Gastroesophageal sphincter (tissue), 4 donors: ENCODE measurements at regions not wholly inside any gene's neighbourhood (a gene's known extent, or its start where the extent isn't known, plus 50 kb on each side); places are given as distances from the start of the nearest gene placed in this dataset.

Experiments used
- ATAC-seq: fragments of 150-250 bp; one replicate; pipeline ENCODE4 v1.9.1; 2016; ENCODE audit warnings: mild to moderate bottlenecking, moderate library complexity
- H3K27ac ChIP-seq, 4 donors: fragments of 200-600 bp; sonication (generic) in 3 of 4; 1 replicate in 3 of 4; 2 replicates in 1 of 4; pipeline ENCODE4 v1.5.1; 2016 to 2019
- H3K27me3 ChIP-seq: fragments of 200-600 bp; sonication (generic); one replicate; pipeline ENCODE4 v1.5.1; 2019
- H3K36me3 ChIP-seq, 2 donors: fragments of 200-600 bp; sonication (generic); one replicate each; pipeline ENCODE4 v1.5.1; 2019; ENCODE audit warnings: control low read depth in 1 of 2
- H3K4me1 ChIP-seq, 3 donors: fragments of 200-600 bp; sonication (generic); 1 replicate in 2 of 3; 2 replicates in 1 of 3; pipeline ENCODE4 v1.5.1; 2016 to 2019; ENCODE audit warnings: control low read depth in 2 of 3
- H3K4me3 ChIP-seq, 2 donors: fragments of 200-600 bp; sonication (generic); one replicate each; pipeline ENCODE4 v1.5.1; 2019; ENCODE audit warnings: mild to moderate bottlenecking in 1 of 2, moderate library complexity in 1 of 2
- H3K9me3 ChIP-seq, 3 donors: fragments of 200-600 bp; sonication (generic); one replicate each; pipeline ENCODE4 v1.5.1; 2017 to 2019; ENCODE audit warnings: control low read depth in 2 of 3
- EP300 ChIP-seq: sonication (generic); formaldehyde crosslinking; IDR thresholded peaks from one replicate; pipeline ENCODE4 v1.6.1; 2017; ENCODE audit warnings: antibody characterized with exemption, mild to moderate bottlenecking
- POLR2A ChIP-seq, 2 donors: fragments of 450-650 bp; IDR thresholded peaks; one replicate each; pipeline ENCODE4 v1.6.1; 2017; ENCODE audit warnings: antibody characterized with exemption in 2 of 2, mild to moderate bottlenecking in 2 of 2, moderate library complexity in 1 of 2
- POLR2AphosphoS5 ChIP-seq: sonication (generic); formaldehyde crosslinking; IDR thresholded peaks from one replicate; pipeline ENCODE4 v1.6.1; 2017; ENCODE audit warnings: antibody characterized with exemption
- WGBS, 2 donors: methylation state at CpG; one replicate each; pipeline ENCODE4 v1.1.5; 2018; ENCODE audit warnings: low coverage in 1 of 2; 5-methylcytosine and 5-hydroxymethylcytosine counted together
- TF ChIP-seq, protein P1 (sequence below), 4 experiments: fragments of 200-600 bp in 2 of 4; fragments of 450-650 bp in 2 of 4; sonication (generic) in 1 of 4; IDR thresholded peaks; one replicate each; pipeline ENCODE4 v1.5.1; 2017 to 2019; ENCODE audit warnings: antibody characterized with exemption in 4 of 4, mild to moderate bottlenecking in 2 of 4, moderate library complexity in 2 of 4

DNA sequence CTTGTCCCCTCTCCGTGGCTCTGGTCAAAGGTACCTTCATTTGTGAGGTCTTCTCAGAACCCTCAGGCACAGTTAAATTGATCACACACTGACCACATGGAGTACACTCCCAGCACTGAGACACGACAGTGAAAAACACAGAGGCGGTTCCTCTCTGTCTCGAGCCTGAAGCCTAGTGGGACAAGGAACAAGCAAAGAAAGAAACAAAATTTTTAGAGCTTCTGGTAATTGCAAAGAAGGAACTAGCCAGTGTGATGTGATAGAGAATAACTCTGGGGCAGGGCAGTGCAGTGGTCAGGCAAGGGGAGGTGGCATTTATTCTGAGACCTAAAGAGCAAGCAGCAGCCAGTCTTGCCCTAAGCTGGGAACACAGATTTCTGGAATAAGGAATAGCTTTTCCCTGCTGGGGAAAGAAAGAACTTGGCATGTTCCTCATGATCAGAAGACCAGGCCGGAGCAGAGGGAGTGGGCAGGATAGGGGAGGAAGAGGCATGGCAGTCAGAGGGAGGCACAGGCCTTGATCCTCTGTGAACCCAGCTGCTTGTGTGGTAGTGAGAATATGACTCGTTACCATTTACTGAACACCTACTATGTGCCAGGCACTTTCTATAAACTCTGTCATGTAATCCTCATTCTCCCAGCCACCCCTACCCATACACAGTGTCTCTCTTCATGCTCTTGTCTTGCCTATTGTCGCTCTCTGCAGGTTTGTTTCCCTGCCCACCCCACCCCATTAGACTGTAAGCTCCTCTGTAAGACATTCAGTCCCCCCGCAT is 262.3 kb upstream of the HES1 start:
- WGBS, 2 donors: 71 to 92% methylated on average over 4 to 6 of the region's 8 CpGs
- H3K4me3 ChIP-seq: no peak overlapping the region
- no peaks in the 10 kb centered on the region for H3K4me1 ChIP-seq
- H3K36me3 ChIP-seq: no peaks in the 10 kb centered on the region
- TF ChIP-seq POLR2AphosphoS5 (no peak), POLR2A (IDR thresholded peaks at IDR 0.05) (no peak), EP300 (no peak)
- TF ChIP-seq, protein P1, sequence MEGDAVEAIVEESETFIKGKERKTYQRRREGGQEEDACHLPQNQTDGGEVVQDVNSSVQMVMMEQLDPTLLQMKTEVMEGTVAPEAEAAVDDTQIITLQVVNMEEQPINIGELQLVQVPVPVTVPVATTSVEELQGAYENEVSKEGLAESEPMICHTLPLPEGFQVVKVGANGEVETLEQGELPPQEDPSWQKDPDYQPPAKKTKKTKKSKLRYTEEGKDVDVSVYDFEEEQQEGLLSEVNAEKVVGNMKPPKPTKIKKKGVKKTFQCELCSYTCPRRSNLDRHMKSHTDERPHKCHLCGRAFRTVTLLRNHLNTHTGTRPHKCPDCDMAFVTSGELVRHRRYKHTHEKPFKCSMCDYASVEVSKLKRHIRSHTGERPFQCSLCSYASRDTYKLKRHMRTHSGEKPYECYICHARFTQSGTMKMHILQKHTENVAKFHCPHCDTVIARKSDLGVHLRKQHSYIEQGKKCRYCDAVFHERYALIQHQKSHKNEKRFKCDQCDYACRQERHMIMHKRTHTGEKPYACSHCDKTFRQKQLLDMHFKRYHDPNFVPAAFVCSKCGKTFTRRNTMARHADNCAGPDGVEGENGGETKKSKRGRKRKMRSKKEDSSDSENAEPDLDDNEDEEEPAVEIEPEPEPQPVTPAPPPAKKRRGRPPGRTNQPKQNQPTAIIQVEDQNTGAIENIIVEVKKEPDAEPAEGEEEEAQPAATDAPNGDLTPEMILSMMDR (IDR thresholded peaks at IDR 0.05): no peak
- ATAC-seq: no peak
- no peak overlapping the region for H3K27ac ChIP-seq
- peaks cover 14% of the 10 kb centered on the region for H3K27me3 ChIP-seq
- no peaks in the 10 kb centered on the region for H3K9me3 ChIP-seq

DNA sequence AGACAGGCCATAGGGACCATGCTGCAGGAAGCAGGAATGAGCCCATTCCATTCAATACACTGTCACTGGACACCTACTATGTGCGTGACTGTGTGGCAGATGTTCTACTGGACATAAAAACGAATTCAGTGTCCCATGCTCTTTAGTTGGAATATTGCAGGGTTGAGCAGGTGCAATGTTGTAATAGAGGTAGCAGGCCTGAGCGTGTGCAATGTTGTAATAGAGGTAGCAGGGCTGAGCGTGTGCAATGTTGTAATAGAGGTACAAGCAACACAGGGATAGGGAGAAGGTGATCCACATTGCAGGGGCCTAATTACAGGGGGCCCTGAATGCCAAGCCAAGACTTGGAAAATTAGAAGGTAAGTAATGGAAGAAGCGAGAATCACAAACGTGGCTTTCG is 261.4 kb upstream of the HES1 start:
- Histone ChIP-seq H3K36me3 (no peaks in the 10 kb centered on the region), H3K27me3 (peaks cover 10% of the 10 kb centered on the region), H3K4me1 (no peaks in the 10 kb centered on the region), H3K9me3 (no peaks in the 10 kb centered on the region), H3K4me3 (no peak overlapping the region), H3K27ac (no peak overlapping the region)
- TF ChIP-seq, protein P1 (IDR thresholded peaks at IDR 0.05): no peak
- no peak for TF ChIP-seq EP300
- no peak for TF ChIP-seq POLR2A (IDR thresholded peaks at IDR 0.05)
- TF ChIP-seq POLR2AphosphoS5: no peak
- ATAC-seq: no peak
- 79 to 88% methylated on average over 6 of the region's 7 CpGs for WGBS, 2 donors

DNA sequence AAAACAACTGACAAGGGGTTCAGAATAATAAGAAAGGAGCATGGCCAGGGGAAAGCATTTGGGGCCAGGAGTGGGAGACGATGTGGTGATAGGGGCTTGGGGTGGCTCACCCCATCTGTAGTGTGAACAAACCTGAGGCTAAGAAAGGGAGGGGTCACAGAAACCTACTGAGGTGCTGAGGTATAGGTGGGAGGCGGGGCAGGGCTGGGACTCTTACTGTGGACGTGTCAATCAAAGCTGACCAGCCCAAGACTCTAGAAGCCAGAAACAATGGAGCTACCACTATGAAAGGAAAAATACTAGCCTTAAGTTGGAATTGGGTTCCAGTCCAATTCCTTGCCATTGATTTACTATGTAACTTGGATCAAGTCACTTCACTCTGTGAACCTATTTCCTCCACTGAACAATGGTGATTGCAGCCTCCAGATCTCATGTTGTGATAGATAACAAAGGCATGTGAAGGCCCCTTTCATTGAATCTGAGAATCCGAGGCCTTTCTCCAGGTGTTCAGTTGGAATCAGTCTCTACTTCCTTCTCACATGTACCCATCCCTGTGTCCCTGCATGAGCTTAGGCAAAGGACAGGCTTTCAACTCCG is 260.9 kb upstream of the HES1 start:
- TF ChIP-seq EP300 (no peak), POLR2AphosphoS5 (no peak), POLR2A (IDR thresholded peaks at IDR 0.05) (no peak)
- TF ChIP-seq, protein P1 (IDR thresholded peaks at IDR 0.05): no peak
- no peaks in the 10 kb centered on the region for H3K36me3 ChIP-seq
- ATAC-seq: no peak
- 88 to 98% methylated on average over 5 of the region's 5 CpGs for WGBS, 2 donors
- no peak overlapping the region for H3K27ac ChIP-seq
- peaks cover 4% of the 10 kb centered on the region for H3K27me3 ChIP-seq
- H3K4me3 ChIP-seq: no peak overlapping the region
- no peaks in the 10 kb centered on the region for H3K9me3 ChIP-seq
- no peaks in the 10 kb centered on the region for H3K4me1 ChIP-seq

DNA sequence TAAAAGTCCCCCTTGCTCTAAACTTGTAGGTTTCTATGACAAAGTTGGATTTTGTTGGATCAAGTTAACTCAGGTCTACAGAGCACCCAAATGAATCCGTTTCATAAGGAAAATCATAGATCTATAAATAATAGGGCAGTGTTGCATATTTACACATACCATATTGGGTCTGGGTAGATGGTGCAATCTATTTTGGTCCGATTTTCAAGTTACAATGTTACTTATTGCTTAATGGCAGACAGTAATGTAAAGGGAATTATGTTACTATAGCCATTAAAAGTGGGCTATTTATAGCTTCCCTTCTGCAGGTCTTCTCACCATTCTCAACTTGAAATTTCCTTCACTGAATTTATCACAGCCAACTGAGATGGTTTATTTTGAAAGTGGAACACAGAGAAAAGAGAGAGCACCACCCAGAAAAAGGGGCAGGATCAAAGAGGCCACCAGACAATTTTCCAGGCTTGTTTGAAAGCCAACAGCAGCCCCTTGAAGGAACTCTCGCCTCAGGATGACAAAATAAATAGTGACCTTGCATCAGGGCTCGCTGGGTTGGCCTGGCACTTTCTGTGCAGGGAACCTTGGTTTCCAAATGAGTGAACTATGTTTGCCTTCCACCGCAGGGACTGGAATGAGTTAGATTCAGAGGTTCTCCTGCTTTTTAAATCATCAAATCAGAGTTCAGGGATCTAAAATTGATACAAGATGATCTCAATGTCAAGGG is 260.2 kb upstream of the HES1 start:
- Histone ChIP-seq H3K27ac (no peak overlapping the region), H3K36me3 (no peaks in the 10 kb centered on the region), H3K4me1 (no peaks in the 10 kb centered on the region), H3K9me3 (no peaks in the 10 kb centered on the region), H3K4me3 (no peak overlapping the region), H3K27me3 (no peaks in the 10 kb centered on the region)
- 82 to 100% methylated on average over 2 to 4 of the region's 5 CpGs for WGBS, 2 donors
- ATAC-seq: no peak
- no peak for TF ChIP-seq POLR2A (IDR thresholded peaks at IDR 0.05)

DNA sequence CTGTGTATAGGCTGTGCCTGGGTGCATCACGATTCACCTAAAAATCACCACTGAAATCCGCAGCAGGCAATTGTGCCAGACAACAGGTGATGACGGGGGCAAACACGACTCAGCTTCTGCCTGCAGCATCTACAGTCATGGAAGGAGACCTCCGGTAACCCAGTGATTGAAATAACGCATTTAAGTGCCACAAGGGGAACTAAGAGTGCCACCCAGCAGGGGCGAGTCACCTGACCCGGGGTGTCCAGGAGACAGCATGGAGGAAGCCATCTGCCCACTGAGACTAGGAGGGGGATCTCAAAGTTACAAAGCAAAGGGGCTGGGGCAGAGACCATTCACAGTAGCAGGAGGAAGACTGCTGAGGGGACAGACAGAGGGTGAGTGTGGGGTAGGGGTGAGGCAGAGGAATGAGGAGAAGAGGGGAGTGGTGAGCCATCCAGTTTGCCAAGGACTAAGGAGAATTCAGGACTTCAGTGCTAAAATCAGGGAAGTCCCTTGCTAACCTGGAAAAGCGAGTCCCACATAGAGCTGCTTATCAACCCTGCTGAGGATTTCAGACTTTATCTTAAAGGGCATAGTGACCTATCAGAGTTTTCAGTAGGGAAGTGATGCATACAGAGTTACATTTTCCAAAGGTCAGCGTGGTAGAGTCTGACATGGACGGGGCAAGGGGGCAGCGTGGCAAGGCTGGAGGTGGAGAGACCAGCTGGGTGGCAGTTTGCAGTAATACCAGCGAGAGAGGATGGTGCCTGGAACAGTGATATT is 256.7 kb upstream of the HES1 start:
- WGBS, 2 donors: 86 to 89% methylated on average over 5 to 7 of the region's 13 CpGs
- H3K27me3 ChIP-seq: no peaks in the 10 kb centered on the region
- no peak for TF ChIP-seq POLR2AphosphoS5
- TF ChIP-seq, protein P1 (IDR thresholded peaks at IDR 0.05): no peak
- TF ChIP-seq EP300: no peak
- TF ChIP-seq POLR2A (IDR thresholded peaks at IDR 0.05): no peak
- H3K27ac ChIP-seq: no peak overlapping the region
- H3K4me3 ChIP-seq: no peak overlapping the region
- H3K4me1 ChIP-seq: no peaks in the 10 kb centered on the region
- no peak for ATAC-seq
- H3K36me3 ChIP-seq: no peaks in the 10 kb centered on the region
- H3K9me3 ChIP-seq: no peaks in the 10 kb centered on the region
